Skin of body (tissue), 1 donor: ENCODE measurements at regions not wholly inside any gene's neighbourhood (a gene's known extent, or its start where the extent isn't known, plus 50 kb on each side); places are given as distances from the start of the nearest gene placed in this dataset.

Experiments used
- DNase-seq: peaks from one replicate; lab custom pipeline; 2025; lab: John Stamatoyannopoulos, UW

DNA sequence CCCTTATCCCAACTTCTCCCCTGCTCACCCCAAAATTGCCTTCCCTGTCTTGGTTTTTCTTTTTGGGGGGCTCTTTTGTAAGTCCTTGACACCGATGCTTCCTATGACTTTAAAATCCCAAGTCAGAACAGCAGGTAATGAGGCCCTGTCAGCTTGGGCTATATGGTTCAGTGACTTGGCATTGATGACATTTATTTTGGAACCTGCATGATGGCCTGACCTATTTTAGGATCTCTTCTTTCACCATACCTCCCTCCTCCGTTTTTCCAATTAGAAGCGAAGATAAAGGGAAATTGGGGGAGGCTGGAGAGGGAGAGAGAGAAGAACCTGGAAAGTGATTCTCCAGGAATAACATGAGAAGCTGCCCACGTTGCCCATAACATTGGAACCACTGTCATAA is 424.9 kb upstream of the AUTS2 start:
- no peak for DNase-seq

DNA sequence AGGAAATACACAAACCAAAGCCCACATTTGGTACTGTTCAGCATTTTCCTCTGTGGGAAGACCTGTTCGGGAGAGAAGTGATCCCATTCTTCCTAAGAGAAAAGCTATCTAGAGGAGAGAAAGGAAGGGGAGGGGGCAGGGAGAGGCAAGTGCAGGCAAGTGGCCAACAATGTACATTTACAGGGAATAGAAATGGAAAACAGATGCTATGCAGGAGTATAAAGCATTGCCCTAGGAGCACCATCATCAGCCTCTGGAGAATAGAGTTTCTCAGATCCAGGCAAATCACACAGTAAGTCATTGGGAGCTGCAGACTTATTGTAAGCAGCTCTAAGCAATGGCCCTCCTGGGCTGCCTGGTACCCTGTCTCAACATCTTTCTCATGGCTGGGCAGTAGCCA is 424.4 kb upstream of the AUTS2 start:
- DNase-seq: peak; percentile 8

GRCh38 chr7:69176841-69177240 is 421.4 kb upstream of the AUTS2 start:
- DNase-seq: no peak

- DNase-seq: no peak
Observed at GRCh38 chr7:69177461-69177861, 420.8 kb upstream of the AUTS2 start.

DNA sequence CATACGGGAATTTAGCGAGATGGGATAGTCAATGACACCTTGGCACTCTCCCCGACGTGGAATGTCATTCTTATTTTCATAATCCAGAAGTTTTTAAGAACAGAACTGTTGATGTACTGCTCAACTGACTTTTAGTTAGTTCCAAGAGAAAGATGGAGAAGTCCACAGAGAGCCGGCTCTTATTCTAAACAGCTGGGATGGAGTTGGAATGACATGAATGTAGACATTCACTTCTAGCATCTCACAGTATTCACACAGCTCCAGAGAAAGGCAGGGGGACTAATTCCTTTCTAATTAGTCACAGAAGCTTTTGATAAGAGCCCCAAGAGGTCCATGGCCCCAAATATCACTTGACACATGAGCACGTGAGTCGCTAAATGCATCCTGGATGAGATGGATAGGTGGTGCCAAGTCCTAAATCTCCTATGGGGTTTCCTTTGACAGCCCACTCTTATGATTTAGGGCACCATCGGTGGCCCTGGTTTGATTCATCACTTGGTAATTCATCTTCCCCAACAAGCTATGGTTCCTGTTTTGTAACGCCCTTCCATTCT is 420.3 kb upstream of the AUTS2 start:
- no peak for DNase-seq

DNA sequence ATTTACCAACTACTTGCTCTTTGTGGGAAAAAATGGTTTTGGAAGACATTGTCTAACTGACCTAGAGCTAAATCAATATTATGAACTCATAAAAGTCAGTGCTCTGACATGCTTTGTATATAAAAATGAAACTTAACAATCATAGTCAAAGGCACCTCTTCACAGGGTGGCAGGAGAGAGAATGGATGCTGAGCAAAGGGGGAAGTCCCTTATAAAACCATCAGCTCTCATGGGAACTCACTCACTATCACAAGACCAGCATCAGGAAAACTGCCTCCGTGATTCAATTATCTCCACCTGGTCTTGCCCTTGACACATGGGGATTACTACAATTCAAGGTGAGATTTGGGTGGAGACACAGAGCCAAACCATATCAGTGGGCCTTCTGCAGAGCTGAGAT is 417.6 kb upstream of the AUTS2 start:
- no peak for DNase-seq

DNA sequence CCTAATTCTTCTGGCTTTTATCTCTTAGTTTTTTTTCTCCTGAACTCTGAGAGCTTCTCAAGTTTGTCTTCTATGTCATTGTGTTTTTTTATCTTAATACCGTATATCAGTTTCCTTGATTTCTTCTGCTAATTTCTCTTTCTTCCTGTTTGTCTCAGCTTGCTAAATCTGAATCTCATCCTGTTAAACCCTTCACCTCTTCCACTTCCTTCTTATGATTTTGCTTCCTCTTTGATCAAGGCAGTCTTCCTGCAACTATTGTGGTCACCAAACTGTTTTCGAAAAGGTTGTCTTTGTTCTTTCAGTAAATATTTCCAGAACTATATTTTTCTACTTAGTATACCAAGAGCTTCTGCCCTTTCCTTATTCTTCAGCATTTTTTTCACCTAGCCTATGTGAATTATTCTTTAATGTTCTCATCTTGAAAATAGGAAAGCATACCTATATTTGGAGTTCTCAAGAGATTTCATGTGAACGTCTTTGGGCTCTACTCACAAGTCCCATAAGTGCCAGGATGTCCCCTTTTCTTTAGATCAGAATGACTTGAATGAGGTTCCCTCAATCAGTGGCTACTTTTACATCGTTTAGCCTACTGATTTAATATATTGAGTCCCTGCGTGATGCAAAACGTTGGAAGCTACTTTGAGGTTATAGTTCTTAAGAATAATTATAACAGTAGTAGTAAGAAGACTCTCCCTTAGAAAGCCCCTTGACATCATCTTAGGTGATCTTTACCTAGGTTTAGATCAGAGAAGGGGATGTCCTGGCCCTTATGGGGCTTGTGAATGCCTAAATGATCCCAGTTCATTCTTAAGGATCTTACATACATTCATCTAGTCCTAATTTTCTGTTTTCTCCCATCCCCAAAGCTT is 415.4 kb upstream of the AUTS2 start:
- no peak for DNase-seq

GRCh38 chr7:69184339-69184738 is 413.9 kb upstream of the AUTS2 start:
- DNase-seq: no peak

GRCh38 chr7:69185170-69185569 is 413.1 kb upstream of the AUTS2 start:
- no peak for DNase-seq

GRCh38 chr7:69186974-69187373 is 411.3 kb upstream of the AUTS2 start:
- no peak for DNase-seq

GRCh38 chr7:69187824-69188333 is 410.4 kb upstream of the AUTS2 start:
- DNase-seq: no peak

DNA sequence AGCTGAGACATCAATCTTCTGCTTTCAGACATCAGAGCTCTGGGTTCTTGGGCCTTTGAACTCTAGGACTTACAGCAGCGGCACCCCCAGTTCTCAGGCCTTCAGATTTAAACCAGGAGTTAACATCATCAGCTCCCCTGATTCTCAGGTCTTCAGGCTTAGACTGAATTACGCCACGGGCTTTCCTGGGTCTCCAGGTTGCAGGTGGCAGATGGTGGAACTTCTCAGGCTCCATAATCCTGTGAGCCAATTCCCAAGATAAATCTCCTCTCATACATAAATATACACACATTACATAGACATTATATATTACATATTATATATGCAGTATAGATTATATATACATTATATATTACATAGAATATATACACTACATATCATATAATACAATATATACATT is 408.9 kb upstream of the AUTS2 start:
- DNase-seq: no peak

GRCh38 chr7:69190025-69190424 is 408.2 kb upstream of the AUTS2 start:
- DNase-seq: no peak

- peak; percentile 14 for DNase-seq
Observed at GRCh38 chr7:69190763-69191162, 407.5 kb upstream of the AUTS2 start.

- DNase-seq: no peak
Observed at GRCh38 chr7:69192134-69192533, 406.1 kb upstream of the AUTS2 start.

- no peak for DNase-seq
Observed at GRCh38 chr7:69193061-69193460, 405.2 kb upstream of the AUTS2 start.

DNA sequence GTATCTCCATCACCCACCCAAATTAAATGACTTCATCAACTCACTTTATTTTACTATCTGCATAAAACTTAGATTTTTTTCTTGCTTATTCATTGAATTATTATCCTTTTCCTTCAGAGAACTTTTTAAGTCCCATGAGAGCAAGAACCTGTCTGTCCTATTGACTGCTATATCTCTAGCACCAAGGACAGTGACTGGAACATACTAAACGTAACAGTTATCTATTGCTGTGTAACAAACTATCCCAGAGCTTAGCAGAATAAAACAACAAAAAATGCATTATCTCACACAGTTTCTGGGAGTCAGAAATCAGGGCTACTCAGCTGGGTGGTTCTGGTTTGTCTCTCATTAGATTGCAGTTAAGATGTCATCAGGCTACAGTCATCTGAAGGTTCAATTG is 401.7 kb upstream of the AUTS2 start:
- DNase-seq: no peak

DNA sequence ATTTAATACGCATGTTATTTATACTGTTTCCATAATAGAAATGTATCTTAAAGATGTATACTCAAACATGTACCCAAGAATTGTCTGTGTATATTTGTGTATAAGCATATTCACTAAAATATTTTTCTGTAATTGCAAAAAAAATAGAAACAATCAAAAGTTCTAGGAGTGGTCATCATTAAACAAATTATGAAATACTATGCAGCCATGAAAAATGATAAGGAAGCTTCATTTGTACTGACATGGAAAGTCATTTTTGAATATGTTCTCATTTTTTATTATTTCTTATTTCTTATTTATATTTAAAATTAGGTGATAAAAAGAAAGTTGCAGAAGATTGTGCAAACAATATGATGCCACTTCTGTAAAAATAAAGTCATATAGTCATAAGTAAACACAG is 400.0 kb upstream of the AUTS2 start:
- DNase-seq: no peak

DNA sequence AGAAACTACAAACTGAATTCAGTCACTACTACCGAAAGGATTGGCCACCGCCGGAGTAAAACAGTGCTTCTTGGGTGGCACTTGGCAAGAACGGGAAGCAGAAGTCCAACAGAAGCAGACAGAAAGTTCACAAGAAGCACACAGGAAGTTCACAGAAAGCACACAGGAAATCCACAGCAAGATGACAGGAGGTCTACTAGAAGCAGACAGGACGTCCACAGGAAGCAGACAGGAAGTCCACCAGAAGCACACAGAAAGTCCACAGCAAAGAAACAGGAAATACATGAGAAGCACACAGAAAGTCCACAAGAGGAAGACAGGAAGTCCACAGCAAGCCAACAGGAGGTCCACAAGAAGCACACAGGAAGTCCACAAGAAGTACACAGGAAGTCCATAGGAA is 399.2 kb upstream of the AUTS2 start:
- no peak for DNase-seq

GRCh38 chr7:69199661-69200060 is 398.6 kb upstream of the AUTS2 start:
- no peak for DNase-seq

GRCh38 chr7:69203871-69204270 is 394.4 kb upstream of the AUTS2 start:
- DNase-seq: no peak

DNA sequence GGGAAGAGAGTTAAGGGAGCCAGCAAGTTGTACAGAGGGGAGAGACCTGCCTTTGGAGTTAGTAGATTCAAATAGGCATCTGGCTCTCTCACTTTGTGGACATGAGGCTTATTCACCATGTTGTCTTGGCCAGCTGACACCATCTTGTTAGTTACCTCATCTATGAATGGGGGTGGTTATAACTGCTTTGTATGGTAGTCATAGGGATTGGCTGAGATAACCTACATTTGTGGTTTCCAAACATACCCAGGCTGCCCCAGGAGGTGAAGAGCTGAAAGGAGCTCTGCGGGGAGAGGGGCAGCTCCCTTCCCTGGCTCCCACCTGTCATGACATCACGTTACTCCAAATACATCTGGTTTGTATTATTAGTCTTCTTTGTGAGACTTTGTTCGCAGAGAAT is 393.3 kb upstream of the AUTS2 start:
- no peak for DNase-seq

- DNase-seq: no peak
Observed at GRCh38 chr7:69205581-69205980, 392.7 kb upstream of the AUTS2 start.
